HG03175 (cell line): ENCODE measurements at regions not wholly inside any gene's neighbourhood (a gene's known extent, or its start where the extent isn't known, plus 50 kb on each side); places are given as distances from the start of the nearest gene placed in this dataset.
A peak's percentile ranks its signal among the peaks of the same experiment; 100 is the strongest.

Experiments
- ATAC-seq: cut with Tn5 transposase; IDR thresholded peaks from one replicate; pipeline ENCODE4 v1.9.1; 2021; ENCODE audit warnings: mild to moderate bottlenecking, moderate library complexity; ENCODE audit not compliant: unreplicated experiment

GRCh38 chr20:16175322-16175961, 397.8 kb downstream of the KIF16B start:
- ATAC-seq, result peak; percentile 81

GRCh38 chr20:16174311-16174710, 398.9 kb downstream of the KIF16B start:
- ATAC-seq, result no peak

DNA sequence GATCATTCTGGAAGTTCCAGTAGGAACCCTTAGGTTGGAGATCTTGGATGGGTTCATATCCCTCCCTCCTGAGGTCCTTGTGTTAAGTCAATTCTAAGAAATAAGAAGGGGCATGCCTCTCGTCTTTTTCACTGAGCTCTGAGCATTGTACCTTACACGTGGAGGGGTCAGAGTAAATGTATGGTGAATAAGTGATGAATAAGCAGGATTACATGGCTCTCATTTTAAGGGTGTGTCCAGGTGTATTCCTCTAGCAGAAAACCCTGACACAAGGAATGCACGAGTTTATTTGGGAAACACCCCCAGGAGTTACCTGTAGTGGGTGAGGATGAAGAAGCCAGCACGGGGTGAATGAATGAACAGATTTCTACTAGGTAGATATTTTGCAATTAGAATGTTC, 400.2 kb downstream of the KIF16B start:
- no peak for ATAC-seq

- no peak for ATAC-seq
Measured at GRCh38 chr20:16171180-16171579, 402.1 kb downstream of the KIF16B start.

GRCh38 chr20:16170406-16170971, 402.8 kb downstream of the KIF16B start:
- ATAC-seq, result no peak

DNA sequence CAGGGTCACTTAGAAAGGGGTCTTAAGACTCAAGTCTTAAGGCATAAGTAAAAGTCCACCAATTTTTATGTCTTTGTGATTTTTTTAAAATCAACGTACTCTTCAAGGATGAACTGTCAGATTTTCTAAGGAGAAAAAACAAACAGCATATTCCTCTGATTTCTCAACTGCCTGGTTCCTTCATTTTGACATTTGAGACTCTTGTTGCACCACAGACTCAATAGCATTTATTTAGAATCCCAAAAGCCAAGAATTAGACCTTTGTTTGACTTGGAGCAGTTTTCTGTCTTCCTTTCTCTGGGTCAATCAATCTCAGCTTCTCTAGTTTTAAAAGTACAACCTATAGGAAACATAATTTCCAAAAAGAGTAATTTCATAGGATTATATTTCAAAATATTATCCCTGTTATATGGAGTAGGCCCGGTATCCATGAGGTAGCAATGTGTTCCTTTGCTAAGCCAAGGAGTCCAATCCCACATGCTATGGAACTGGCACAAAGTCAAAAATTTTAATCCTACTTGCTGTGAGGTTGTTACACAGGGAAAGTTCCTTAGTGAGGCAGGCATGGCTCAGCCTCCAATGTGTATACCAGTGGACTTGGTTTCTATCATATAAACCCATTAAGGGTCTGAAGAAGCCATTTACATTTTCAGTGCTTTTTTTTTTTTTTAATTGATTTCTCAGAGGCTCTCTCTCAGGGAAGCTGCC, 405.7 kb downstream of the KIF16B start:
- no peak for ATAC-seq

- no peak for ATAC-seq
Measured at GRCh38 chr20:16166737-16167136, 406.5 kb downstream of the KIF16B start.

GRCh38 chr20:16158976-16159286, 414.3 kb downstream of the KIF16B start:
- peak; percentile 61 for ATAC-seq

DNA sequence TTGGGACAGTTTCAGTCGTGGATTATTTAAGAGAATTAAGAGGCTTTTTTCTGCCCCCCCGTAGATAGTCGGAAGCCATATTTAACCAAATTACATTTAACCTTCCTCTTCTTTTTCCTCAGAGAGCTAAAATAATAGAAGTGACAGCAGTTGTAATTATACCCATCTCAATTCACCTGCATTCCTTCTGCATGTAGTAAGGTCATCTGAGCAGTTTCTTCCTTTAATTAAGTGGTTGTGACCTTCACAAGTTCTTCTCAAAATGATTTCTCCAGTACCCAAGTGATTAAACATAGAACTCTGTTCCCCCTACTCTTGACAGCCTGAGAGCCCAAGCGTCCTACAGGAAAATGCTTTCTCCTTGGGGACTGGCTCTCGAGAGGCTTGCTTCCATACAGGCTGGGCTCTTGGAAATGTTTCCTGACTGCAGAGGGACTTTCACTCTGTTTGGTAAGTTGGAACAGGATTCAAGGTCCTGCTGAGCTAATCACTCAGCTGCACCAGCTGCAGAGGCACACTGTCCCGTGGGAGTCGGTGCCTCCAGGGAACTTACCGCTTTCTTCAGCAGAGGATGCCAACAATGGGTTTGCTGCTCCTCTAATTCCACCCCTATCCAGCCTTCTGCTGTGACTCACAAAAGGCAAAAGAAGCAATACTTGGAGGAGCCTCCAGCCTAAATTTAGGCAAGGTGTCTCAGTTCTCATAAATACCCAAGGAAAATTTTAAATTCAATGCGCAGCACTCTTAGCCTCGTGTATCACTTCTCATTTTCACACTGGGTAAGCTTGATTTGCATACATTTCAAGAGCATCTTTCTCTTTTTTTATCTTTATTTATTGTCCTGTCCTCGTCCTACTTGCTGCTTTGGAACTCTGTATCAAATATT, 414.9 kb downstream of the KIF16B start:
- peak; percentile 91 for ATAC-seq

- ATAC-seq, result no peak
Measured at GRCh38 chr20:16147916-16148315, 425.3 kb downstream of the KIF16B start.

DNA sequence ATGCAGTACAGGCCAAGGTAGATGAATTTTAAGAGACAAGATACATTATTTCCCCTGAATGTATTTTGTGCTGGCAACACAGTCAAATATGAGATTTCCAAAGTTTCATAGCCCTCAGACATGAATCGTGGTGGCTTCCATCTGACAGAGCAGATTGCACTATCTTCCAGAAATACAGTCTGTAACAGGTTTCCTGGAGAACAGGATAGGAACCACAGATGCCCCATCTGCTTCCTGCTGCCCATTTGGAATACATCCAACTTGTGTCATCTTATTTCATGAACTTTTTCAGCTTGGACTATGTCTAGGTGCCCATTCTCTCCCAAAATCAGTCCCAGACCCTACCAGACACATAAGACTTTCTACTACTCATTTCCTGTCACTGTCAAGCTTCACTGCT, 426.0 kb downstream of the KIF16B start:
- ATAC-seq, result no peak

GRCh38 chr20:16145919-16146318, 427.3 kb downstream of the KIF16B start:
- no peak for ATAC-seq

GRCh38 chr20:16143596-16143995, 429.7 kb downstream of the KIF16B start:
- no peak for ATAC-seq

DNA sequence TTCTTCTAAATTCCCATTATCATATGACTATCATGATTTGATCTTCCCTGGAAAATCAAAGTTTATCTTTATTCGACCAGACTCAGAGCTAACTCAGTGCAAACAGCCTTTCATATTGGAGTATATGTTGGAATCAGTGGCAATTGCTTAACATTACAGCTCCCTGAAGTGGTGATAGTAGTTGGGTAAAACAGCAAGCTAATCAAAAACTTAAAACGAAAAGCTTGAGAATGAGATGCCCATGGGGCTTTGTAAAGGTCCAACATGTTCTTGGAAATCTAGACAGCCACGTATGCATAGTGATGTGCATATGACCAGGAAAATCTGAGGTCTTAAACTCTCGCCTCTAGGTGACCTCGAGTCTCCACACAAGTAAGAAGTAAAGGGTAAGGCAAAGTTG, 437.6 kb downstream of the KIF16B start:
- no peak for ATAC-seq

- no peak for ATAC-seq
Measured at GRCh38 chr20:16132036-16132798, 441.0 kb downstream of the KIF16B start.

DNA sequence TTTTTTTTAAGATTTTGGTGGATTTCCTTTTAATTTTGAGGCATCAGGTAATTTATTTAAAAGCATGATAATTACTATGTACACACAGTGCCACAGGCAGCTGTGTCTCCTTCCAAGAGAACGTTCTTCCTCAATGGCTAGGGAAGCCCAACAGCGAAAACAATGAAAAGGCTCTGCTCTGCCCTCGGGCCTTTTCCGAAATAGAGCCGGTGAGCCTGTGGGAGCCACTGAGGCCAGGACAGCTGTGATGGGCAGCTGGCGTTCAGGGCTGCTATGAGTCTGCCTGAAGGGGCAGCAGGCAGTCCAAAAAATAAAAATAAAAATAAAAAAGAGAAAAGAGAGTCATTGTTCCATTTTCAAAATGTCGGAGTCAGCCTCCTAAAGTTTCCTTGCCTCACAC, 443.8 kb downstream of the KIF16B start:
- ATAC-seq, result no peak

DNA sequence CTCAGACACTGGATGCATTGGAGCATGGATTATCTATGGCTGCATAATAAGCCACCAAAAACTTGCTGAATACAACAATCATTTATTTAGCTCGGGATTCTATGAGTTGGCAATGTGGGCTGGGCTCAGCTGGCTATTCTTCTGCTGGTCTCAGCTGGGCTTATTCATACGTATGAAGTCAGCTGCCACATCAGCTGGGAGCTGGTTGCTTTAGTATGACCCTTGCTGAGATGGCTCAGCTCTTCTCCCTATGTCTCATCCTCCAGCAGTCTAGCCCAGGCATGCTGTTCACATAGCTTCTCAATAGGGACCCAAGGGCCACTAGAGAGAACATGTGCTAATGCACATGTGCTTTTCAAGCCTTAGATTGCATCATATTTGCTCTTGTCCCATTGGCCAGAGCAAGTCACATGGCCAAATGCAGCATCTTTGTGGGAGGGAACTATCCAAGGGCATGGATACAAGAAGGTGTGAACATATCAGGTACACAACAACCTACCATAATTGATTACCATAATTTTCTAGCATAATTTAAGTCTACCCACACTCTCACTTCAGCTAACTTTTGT, 444.6 kb downstream of the KIF16B start:
- ATAC-seq, result no peak

DNA sequence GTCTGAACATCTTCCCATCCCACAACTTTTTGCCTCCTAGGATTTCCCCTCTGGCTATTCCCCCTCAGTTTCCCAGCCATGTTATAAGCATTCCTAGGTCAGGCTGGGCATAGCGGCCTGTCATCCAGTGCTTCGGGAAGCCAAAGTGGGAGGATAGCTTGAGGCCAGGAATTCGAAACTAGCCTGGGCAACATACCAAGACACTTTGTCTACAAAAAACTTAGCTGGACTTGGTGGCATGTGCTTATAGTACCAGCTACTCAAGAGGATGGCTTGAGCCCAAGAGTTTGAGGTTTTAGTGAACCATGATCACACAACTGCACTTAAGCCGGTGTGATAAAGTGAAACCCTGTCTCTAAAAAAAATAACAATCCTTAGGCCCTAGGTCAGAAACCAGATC, 447.4 kb downstream of the KIF16B start:
- no peak for ATAC-seq

GRCh38 chr20:16124911-16125776, 448.1 kb downstream of the KIF16B start:
- ATAC-seq, result no peak

- ATAC-seq, result no peak
Measured at GRCh38 chr20:16124491-16124890, 448.8 kb downstream of the KIF16B start.
